ENCODE measurements at regions not wholly inside any gene's neighbourhood (a gene's known extent, or its start where the extent isn't known, plus 50 kb on each side); places are given as distances from the start of the nearest gene placed in this dataset.

DNA sequence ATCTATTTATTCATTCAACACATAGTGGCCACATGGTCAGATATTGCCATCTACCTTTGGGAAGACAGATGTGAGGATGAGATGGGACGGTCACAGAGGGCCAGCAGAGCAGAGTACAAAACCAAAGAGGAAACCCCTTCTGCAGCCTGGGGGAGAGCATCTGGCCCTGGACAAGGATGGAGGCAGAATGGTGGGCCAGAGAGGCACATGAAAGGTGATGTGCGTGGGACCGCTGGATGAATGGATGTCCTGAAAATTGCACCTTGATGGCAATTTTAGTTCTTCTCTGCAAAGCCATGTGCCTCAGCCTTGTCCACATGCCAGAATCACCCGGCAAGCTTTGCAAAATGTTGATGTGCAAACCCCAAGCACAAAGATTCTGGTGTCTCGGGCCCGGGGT is 77.4 kb upstream of the CD93 start:
- no peak for DNase-seq

DNA sequence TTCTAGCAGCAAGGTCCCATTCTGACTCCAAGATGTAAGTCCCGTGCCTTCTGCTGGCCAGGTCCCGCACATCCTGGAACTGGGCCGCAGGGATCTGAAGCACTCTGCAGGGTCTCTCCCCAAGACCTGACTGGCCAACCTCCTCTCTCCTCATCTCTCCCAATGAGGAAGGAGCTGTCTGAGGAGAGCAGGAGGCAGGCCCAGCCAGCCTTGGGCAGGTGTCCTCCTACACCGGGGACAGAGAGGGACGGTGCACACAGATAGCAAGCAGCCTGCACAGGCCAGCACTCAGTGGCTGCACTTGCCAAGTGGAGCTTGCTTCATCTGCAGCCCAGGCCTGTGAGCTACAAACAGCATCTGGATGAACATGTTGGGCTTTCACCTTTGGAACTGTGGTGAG is 76.8 kb upstream of the CD93 start:
- DNase-seq, result no peak

DNA sequence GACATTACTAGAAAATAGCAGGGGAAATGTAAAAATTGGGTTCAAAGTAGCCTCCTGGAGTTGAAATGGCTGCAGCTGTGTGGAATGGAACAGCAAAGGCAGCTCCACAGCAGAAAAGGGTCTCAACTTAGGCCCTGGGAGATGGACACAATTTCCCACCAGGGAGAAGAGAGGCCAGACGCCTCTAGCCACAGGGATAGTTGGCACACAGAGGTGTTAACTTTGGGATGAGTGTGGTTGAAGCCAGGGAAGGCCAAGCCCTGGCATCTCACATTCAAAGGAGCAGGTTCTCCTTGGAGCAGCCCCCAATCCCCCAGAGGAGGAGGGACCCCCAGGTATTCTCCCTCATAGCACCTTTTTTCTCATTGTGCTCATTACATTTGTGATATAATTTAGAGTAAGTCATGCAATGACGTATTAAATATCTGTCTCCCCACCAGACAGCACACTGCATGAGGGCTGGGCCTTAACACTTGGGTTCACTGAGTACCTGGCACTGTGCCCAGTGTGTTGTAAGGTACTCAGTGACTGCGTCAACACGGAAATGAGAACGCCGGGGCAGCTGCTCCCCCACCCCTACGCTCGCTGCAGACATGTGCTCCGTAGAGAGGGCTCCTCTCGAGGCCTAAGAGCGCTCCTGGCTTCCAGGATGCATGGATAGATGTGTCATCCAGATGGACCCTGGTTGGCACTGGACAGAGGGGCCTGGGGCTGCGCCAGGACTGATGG is 76.0 kb upstream of the CD93 start:
- peak; percentile 82 for DNase-seq

DNA sequence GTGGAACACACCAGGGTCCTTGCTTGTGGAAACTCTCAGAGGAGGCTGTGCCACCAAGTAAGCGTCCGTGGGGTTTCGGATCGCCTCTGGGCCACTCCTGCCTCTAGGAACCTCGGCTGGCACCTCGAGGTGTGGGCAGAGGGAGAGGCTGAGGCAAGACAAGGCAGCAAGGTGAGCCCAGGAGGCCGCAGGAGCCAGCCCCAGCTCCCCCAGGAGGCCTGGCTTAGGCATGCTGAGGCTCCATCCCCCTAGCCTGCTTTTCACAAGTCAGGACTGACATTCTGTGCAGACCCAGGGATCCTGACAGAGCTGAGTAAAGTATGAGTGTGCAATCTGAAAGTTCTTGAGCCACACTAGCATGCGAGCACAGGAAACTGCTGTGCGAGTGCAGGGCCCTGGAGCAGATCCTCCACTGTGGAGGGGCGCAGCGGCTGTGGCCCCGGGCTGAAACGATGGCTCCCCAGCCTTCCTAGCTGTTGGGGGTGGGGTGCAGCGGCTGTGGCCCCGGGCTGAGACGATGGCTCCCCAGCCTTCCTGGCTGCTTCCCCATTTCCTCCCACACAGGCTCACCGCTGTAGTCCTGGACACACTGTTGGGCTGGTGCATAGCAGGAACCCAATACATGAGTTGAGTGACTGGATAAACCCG is 75.2 kb upstream of the CD93 start:
- DNase-seq, result peak; percentile 32

DNA sequence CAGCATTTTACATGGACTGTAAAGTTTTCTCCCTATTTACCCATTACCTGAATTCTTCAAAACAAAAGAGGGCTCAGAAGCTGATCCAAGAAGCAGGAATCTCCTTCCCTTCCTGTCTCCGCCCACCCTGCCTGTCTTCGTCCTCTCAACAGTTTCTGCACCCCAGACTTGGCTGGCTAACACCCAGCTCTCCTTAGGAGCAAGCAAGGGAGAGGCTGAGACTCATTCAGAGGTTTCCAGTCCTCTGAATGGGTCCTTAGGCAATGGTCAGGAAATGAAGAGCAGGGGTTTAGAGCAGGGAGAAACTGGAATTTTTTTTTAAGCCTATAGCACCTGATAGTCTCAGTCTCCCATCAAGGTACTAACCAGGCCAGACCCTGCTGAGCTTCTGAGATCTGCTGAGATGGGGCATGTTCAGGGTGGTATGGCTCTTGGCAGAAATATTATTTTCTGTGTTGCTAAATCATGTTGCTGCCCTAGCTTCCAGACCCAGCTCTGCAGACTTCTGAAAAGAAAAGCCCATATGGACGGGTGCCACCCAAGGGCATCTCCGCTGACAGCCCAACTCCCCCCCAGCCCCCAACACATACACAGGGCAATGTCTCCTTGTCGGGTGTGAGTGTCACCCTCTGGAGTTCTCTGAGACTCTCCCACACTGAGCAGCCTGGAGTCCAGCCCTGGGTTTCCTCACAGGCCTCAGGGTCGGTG is 74.6 kb upstream of the CD93 start:
- DNase-seq, result no peak

DNA sequence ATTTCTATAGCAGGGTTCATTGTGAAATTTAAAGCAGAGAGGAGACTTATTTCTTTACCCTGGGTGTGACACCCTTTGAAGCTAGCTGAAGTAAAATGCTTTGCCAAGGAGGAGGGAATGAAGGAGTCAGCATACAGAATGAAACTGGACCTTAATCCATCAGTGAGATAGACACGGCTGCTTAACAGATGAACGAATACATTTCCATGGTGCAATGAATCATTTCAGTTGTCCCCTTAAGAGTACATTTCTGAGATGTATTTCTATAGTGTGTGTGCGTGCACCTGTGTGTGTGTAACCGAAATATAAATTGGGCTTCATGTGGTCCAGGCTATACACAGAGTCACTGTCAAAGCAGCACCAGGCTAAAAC is 73.8 kb upstream of the CD93 start:
- DNase-seq, result no peak

DNA sequence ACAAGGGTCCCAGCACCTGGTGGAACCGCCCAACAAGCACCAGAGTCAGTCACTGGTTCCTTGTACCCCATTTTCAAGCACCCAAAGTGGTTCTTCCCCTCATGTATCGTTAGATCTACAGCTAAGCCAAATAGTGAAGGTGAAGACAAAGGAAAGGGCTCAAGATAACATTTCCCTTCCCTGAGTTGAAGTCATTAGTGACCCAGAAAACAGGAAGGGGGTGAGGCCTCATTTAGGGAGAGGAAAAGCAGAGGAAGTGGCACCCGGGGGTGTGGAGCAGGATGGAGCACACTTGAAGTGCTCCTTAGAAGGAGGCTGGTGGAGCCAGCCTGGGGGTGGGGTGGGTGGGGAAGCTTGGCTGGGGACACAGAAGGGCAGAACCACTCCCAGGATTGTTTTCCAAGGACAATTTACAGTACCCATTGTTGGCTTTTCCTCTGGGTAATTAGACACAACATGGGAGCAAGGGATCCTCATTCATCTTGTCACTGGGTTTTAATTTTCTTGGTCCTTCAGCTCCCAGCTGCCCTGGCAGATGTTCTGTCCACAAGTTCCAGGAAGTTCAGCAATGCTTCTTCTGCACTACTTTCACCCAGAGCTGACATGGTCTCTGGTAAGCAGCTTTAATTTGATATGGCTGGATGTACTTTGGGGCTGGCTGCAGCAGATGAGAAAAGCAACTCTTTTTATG is 73.3 kb upstream of the CD93 start:
- DNase-seq, result no peak

DNA sequence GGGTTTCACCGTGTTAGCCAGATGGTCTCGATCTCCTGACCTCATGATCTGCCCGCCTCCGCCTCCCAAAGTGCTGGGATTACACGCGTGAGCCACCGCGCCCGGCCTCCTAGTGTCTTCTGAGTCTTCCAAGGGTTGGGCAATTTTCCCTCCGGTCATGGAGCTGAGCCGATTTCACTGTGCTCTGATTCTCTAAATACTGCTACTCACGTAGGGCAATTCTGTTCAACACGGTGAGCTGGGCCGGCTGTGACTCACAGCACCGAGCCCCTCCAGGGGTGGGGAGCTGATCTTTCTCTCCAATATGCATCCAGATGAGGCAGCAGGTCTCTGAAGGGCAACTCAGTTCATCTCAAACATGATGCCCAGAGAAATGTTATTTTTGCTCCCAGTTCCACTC is 71.6 kb upstream of the CD93 start:
- DNase-seq, result no peak

DNA sequence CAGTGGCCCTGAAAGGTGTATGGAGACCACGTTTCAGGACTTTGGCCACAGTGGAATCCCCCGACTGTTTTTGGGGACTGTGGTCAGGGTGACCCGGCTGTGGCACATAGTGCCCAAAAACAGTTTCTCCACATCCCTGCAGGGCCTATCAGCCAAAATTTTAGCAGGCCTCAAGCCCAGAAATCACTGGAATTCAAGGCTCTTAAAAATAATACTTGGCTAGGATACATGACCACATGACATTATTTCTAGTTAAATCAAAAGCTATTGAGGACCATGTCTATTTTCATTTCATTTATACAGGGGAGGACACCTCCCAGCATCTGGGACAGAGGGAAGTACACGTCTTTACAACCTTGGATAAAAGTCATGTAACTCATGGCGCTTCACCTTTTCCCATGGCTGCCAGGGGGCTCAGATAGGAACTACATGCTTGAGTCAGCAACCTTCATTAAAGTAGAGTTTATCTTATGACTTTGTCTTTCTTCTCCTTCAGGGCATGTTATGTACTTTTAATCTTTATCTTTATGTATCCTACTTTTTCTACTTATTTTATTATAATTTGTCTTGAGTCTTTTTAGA is 70.8 kb upstream of the CD93 start:
- DNase-seq, result no peak

DNA sequence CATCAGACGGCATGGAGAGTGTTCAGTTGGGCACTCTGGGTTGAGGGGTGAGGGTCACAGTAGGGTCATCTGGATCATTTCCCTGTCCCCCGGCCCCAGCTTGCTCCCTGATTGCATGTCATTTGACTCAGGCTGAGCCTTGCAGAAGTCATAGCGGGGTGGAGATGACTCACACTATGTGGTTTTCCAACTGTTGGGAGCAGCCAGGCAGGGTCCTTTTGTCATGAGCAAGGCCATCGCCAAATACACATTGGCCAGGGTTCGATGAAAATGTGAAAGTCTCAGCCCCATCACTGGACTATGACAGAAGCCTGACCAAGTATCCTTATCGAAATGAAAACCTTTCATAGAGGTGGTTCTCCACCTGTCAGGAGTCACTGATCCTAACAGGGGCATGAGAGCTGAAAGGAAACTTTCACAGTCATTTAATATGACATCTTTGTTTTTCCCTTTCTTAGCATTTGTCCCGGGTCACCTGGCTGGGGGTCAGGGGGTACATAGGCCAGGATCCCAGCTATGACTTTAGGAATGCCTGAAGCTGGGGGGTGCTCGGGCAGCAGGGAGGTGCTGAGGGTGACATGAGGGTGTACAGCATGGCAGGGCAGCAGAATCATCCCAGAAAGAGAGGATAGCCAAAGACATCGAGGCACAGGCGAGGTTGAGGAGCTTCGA is 70.2 kb upstream of the CD93 start:
- peak; percentile 80 for DNase-seq

DNA sequence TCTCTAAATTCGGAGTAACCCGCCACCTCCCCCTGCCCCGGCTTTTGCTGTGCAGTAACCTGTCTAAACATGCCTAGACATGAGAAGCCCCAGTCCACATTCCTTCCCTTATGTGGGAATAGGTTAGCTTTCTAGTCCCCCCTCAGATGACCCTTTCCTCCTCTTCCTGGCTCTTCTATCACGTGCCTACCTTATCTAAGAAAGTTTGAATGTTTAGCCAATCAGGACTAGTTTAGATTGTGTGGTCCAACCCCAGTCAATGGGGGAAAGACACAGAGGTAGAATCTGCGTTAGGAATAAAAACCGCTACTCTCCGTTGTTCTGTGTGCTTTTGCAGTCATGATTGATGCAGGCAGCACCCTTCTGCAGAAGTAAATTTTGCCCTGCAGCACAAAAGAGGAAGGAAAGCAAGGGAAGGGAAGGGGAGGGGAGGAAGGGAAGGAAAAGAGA is 69.0 kb upstream of the CD93 start:
- DNase-seq, result no peak

DNA sequence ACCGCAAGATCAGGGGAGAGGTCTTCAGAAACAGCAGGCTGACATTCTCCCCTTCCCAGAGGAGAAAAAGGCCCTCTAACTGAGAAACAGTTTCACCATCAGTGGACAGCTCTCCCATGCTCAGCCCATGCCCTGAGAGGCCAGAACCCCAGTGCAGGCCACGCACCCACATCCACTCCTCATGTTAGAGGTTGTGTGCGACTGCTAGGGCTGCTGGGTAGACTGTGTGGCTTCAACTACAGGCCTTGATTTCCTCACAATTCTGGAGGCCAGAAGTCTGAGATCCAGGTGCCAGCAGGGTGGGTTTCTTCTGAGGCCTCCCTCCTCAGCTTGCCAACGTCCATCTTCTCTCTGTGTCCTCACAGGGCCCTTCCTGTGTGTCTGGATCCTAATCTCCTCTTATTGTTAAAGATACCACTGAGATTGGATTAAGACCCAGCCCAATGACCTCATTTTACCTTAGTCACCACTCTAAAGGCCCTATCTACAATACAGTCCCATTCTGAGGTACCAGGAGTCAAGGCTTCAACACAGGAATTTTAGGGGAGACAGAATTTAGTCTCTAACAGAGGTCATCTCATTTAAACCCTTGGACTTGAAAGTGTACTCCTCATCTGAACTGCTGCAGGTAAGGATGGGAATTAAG is 67.7 kb upstream of the CD93 start:
- DNase-seq, result no peak

DNA sequence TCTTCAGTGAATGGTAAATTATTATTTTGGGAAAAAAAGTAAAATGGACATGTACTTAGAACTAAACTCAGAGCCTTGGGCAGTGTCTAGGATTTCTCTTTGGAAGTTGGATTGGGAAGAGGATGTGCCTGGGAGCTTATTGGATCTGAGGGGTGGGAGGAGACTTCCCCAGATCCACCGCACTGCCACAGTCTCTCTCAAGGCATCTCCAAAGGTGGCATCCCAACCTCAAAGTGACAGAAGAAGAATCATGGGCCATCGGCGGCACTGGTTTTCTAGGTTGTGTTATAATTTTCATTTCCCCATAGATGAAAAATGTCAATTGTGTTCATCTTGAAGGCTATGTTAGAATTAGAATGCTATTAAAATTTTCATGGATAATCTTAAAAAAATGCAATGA is 66.8 kb upstream of the CD93 start:
- DNase-seq, result no peak

DNA sequence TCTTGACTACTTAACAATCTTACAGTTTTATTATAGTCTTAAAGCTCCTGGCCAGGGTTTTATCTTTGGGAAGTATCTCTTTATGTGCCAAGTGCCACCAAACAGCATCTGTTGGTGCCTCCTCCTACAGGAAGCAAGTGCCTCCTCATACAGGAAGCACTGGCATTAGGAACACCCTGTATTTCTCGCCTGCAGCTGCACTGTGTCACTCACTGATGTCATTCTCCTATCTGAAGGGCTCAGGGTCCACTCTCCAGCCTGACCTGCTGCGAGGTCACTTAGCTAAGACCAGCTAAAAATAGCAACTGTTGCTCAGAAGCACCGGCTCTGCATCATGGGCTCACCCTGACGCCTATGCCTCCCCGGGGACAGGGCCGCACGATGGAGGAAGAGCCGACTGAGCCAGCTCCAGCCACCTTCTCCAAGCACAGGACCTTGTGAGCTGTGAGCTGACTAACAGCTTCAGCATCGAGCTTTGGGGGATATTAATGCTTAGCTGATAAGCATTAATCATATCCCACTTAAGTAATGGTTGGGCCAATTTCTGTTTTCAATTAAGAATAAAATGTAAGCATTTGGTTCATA is 66.3 kb upstream of the CD93 start:
- DNase-seq, result peak; percentile 82

DNA sequence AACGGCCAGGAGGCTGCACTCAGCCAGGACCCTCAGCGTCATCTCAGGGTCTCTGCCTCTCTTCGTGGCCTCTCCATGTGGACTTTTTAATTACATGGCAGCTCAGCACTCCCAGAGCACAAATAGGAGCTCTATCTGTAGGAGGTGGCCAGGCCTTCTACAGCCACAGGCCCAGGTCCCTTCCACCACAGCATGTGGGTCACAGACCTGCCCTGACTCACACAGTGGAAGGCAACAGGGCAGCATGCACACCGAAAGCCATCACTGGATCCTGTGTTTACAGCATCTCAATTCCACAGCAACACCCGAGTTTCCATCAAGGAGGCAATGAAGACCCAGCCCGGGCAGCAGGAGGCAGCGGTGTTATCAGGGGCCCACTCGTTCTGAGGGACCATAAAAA is 65.8 kb upstream of the CD93 start:
- no peak for DNase-seq

DNA sequence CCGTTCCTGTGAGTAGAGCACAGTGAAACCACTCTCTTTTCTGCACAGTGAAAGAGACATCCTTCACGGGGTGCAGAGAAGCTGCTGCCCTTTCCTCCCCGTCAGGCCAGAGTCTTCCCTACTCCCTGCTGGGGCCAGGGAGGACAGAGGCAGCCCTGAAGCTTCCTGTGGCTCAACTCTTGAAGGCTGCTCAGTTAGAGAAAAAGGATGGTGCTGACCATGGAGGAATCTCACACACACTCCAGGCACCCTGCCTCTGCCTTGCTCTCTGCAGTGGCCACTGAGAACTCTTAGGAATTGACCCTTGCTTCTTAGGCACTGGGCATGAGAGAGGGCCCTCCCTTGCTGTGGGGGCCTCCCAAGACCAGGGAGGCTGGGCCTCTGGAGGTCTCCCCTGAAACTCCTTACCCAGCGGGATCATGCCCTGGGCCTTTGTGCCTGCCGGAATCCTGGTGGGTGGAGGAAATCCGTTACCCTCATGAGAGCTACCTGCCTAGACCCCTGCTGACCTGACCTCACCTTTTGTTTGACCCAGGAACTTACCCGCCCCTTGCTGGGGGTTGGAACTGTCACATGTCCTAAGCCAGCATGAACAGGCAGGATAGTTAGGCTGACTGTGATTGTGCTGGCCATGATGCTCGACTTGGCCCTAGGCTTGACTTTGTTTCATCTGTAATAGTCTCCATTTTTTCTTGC is 65.0 kb upstream of the CD93 start:
- DNase-seq, result no peak

DNA sequence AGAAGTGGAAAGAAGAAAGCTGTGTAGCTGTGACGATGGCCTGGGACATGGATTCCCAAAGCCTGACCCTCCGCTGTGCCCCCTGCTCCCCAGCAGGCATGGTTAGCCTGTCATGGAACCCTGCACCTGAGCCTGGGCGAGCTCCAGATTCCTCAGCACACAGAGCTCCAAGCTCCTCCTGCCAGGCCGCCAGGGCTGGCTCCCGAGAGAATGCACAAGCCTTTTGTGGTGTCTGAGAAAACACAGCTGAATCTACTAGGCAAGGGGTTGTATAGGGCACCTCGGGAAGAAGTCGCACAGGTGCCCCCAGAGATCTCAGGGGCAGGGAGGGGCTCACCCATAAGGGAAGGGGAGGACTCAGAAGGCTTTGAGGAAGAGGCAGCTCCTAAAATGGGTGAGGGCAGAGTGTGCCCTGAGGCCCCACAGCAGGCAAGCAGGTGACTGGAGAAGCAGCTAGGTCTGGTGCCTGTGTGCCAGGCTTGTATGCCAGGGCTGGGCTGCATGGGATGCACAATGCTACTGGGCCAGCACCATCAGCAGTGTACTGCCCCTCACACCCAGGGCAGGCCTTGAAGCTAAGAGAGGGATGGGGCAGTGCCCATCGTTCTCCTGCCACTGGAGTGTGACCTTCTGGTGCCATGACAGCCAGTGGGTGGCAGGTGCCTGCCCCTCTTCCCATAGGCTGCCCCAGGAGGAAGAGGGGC is 64.3 kb upstream of the CD93 start:
- no peak for DNase-seq

DNA sequence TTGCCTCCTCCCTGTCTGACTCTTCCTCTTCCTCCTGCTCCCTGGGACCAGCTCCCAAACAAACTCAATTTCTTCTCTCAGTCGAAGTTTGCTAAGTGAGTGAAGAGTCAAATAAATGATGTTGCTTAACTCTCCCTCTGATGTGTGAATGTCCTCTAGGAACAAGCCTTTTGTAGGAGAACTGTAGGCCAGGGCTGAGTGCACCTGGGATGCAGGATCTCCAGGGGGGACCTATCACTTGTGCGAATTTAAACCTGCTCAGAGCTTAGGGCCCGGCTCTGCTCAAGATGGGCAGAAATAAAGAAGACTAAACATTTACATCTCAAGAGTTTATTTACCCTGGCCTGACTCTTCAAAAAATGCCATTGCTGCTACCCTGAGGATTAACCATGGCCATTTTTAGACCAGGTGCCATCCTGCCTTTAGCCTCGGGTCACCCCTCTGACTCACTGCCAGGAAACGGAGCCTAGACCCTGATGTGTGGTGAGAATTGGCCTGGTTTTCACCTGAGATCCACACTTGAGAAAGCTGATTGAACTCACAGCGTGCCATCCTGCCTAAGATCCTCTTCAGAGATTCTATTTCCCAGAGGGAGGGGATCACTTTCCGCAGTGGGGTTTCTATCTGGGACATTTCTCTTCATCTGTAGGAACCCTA is 63.6 kb upstream of the CD93 start:
- no peak for DNase-seq

DNA sequence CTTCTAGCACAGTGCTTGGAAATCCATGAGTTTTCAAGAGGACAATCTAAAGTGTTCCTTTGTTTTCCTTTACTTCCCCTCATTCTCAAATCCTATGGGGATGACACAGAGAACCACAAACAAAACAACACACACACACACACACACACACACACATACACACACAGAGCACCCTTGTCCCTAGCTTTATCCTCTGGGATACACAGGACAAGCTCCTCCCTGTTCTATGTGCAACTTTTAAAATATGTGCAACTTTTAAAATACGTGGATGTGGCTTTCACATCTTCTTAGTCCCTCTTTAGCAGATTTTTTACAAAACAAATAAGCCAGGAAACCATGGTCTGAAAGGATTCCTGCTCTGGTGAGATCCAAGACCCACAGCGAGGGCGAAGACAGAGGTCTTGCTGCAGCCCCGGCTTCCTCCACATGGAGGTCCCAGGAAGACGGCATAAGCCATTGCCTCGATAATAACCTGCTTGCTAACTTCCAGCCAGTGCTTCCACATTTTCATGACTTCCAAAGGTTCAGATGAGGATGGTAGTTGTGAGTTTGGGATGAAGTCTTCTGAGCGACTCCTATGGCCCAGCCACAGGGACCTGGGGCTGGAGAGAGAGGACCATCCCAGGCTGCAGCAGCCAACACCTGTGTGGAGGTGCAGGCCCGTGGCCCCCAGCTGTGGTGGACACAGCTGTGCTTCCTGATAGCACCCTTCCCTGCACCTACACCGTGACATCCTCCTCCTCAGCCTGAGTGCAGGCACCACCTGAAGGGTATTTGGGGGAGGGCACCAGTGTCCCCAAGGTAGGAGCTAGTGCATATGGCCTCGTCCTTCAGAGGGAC is 62.8 kb upstream of the CD93 start:
- no peak for DNase-seq
